ENCODE measurements at regions not wholly inside any gene's neighbourhood (a gene's known extent, or its start where the extent isn't known, plus 50 kb on each side); places are given as distances from the start of the nearest gene placed in this dataset.

DNA sequence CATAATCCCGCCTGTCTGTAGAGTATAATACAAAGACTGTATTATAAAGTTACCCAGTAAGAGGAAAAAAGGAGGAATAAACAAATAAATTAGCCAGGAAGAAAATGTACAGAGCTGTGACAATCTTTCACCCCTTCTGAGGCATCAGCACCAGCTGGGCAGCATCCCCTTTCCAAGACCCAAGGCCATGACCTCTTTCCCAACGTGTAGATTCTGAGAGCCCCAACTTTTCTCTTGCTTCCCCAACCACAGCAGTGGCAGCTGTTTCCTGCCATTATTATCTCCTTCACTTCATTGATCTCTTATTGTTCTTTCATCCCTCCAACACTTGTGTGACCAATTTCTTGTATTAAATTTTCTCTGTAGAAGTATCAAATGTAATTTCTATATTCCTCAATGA is 101.6 kb downstream of the BBS10 start:
- intact Hi-C loops (cut with micrococcal nuclease), result no loop called here
- no peak overlapping the region for H2BK5ac ChIP-seq (ENCODE audit: low read depth, low read length, poor library complexity, severe bottlenecking)

More for the DNA sequence above, 101.6 kb downstream of the BBS10 start:
- ATAC-seq (ENCODE audit: low read depth) (no peak), DNase-seq (no peak)
- CTCF ChIA-PET, result no interaction called here
- H3K36me3 ChIP-seq (ENCODE audit: control insufficient read depth, insufficient read depth, low read length), result no peaks in the 10 kb centered on the region
- no peak overlapping the region for H4K8ac ChIP-seq (ENCODE audit: low read depth in 2 of 2, low read length in 2 of 2)
- H3K9me3 ChIP-seq (ENCODE audit: control insufficient read depth, insufficient read depth, low read length), result no peaks in the 10 kb centered on the region
- peaks cover 4% of the 10 kb centered on the region for H3K4me1 ChIP-seq (ENCODE audit: control insufficient read depth, insufficient read depth, low read length)
- peaks cover 8% of the 10 kb centered on the region; the same call in 1 of the 2 replicates for H3K9me1 ChIP-seq (ENCODE audit: insufficient read depth, low read length)
- POLR2A ChIA-PET (ENCODE audit: unreplicated experiment), result no interaction called here
- H3K27ac ChIP-seq (ENCODE audit: insufficient read depth, low read length), result no peak overlapping the region
- H3K14ac ChIP-seq (replicated peaks; ENCODE audit: low read depth, low read length), result no peak overlapping the region
- no peak overlapping the region for H3K4me2 ChIP-seq (ENCODE audit: low read depth, low read length)
- no peak overlapping the region for H4K5ac ChIP-seq (ENCODE audit: low read depth, low read length)
- no TSS peak for BruUV-seq (replicated peaks)
- no peak overlapping the region for H2AFZ ChIP-seq (replicated peaks; ENCODE audit: low read length, poor library complexity)
- H2BK20ac ChIP-seq (ENCODE audit: low read depth, low read length), result no peak overlapping the region
- H3K18ac ChIP-seq (ENCODE audit: low read depth, low read length), result no peak overlapping the region
- H3K27me3 ChIP-seq (ENCODE audit: control insufficient read depth, insufficient read depth, low read length), result no peaks in the 10 kb centered on the region
- no peak overlapping the region for H3K4me3 ChIP-seq (ENCODE audit: insufficient read depth, low read depth, low read length)
- no CpG with 5 or more reads among the region's 2 CpGs for WGBS, 2 experiments (ENCODE audit: extremely low coverage in 2 of 2, insufficient read length in 1 of 2)
- dilution Hi-C loops (cut with HindIII; ENCODE audit: low sequenced_read_pairs, unreplicated experiment), result no loop called here
- no peak overlapping the region for H3K23ac ChIP-seq (ENCODE audit: low read depth, low read length)
- TF ChIP-seq, protein P1, sequence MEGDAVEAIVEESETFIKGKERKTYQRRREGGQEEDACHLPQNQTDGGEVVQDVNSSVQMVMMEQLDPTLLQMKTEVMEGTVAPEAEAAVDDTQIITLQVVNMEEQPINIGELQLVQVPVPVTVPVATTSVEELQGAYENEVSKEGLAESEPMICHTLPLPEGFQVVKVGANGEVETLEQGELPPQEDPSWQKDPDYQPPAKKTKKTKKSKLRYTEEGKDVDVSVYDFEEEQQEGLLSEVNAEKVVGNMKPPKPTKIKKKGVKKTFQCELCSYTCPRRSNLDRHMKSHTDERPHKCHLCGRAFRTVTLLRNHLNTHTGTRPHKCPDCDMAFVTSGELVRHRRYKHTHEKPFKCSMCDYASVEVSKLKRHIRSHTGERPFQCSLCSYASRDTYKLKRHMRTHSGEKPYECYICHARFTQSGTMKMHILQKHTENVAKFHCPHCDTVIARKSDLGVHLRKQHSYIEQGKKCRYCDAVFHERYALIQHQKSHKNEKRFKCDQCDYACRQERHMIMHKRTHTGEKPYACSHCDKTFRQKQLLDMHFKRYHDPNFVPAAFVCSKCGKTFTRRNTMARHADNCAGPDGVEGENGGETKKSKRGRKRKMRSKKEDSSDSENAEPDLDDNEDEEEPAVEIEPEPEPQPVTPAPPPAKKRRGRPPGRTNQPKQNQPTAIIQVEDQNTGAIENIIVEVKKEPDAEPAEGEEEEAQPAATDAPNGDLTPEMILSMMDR (conservative IDR thresholded peaks at IDR 0.05; ENCODE audit: low read depth, low read length), result no peak
- no peak for TF ChIP-seq MAZ (IDR thresholded peaks at IDR 0.05; ENCODE audit: borderline replicate concordance, low read depth, low read length)
- no peak for TF ChIP-seq CEBPB (IDR thresholded peaks at IDR 0.05; ENCODE audit: low read depth, low read length)
- TF ChIP-seq MXI1 (IDR thresholded peaks at IDR 0.05; ENCODE audit: borderline replicate concordance, low read depth, low read length), result no peak
- TF ChIP-seq RAD21 (IDR thresholded peaks at IDR 0.05; ENCODE audit: low read length), result no peak
- no peak for TF ChIP-seq SMC3 (IDR thresholded peaks at IDR 0.05; ENCODE audit: low read depth, low read length)
- TF ChIP-seq MAFK (IDR thresholded peaks at IDR 0.05; ENCODE audit: low read depth, low read length), result no peak
- no peak for TF ChIP-seq RFX5 (IDR thresholded peaks at IDR 0.05; ENCODE audit: low read depth, low read length)
- TF ChIP-seq BHLHE40 (IDR thresholded peaks at IDR 0.05; ENCODE audit: low read depth, low read length), result no peak
- TF ChIP-seq, protein P2, sequence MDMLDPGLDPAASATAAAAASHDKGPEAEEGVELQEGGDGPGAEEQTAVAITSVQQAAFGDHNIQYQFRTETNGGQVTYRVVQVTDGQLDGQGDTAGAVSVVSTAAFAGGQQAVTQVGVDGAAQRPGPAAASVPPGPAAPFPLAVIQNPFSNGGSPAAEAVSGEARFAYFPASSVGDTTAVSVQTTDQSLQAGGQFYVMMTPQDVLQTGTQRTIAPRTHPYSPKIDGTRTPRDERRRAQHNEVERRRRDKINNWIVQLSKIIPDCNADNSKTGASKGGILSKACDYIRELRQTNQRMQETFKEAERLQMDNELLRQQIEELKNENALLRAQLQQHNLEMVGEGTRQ (IDR thresholded peaks at IDR 0.05; ENCODE audit: low read depth, low read length), result no peak
- no peak for TF ChIP-seq FOS (IDR thresholded peaks at IDR 0.05; ENCODE audit: low read depth, low read length)
- TF ChIP-seq CHD1 (IDR thresholded peaks at IDR 0.05; ENCODE audit: low read depth, low read length), result no peak
- TF ChIP-seq, protein P3, sequence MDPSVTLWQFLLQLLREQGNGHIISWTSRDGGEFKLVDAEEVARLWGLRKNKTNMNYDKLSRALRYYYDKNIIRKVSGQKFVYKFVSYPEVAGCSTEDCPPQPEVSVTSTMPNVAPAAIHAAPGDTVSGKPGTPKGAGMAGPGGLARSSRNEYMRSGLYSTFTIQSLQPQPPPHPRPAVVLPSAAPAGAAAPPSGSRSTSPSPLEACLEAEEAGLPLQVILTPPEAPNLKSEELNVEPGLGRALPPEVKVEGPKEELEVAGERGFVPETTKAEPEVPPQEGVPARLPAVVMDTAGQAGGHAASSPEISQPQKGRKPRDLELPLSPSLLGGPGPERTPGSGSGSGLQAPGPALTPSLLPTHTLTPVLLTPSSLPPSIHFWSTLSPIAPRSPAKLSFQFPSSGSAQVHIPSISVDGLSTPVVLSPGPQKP (IDR thresholded peaks at IDR 0.05; ENCODE audit: borderline replicate concordance, low read depth, low read length), result no peak
- H2AK9ac ChIP-seq (replicated peaks; ENCODE audit: low read depth, low read length, poor library complexity), result no peak overlapping the region
- no peaks in the 10 kb centered on the region for H4K20me1 ChIP-seq (ENCODE audit: insufficient read depth, low read length)
- H3K56ac ChIP-seq (ENCODE audit: extremely low read depth, insufficient read depth, low read length), result no peak overlapping the region
- H3K4ac ChIP-seq (ENCODE audit: low read depth, low read length), result no peak overlapping the region
- in situ Hi-C loops (cut with MboI; ENCODE audit: low sequenced_read_pairs), result no loop called here
- H2BK120ac ChIP-seq (ENCODE audit: low read depth, low read length), result no peak overlapping the region
- 0 out of 2 replicates have a peak overlapping the region, but pooled peaks have one; percentile 15 for H2AK5ac ChIP-seq (ENCODE audit: low read depth, low read length)
- H4K91ac ChIP-seq (ENCODE audit: insufficient read depth, low read depth, low read length), result no peak overlapping the region
- H3K9ac ChIP-seq (ENCODE audit: low read depth, low read length), result no peak overlapping the region
- H3K79me1 ChIP-seq (ENCODE audit: low read depth in 1 of 2, low read length in 2 of 2), result no peaks in the 10 kb centered on the region
- no peak overlapping the region for H2BK15ac ChIP-seq (ENCODE audit: low read depth, low read length)
